Sigmoid colon (tissue), 6 donors: ENCODE measurements at regions not wholly inside any gene's neighbourhood (a gene's known extent, or its start where the extent isn't known, plus 50 kb on each side); places are given as distances from the start of the nearest gene placed in this dataset.

Source experiments
- DNase-seq: peaks from one replicate; pipeline ENCODE4 v3.0.0-alpha.2; 2019
- H3K27ac ChIP-seq, 4 donors: fragments of 200-600 bp; sonication (generic); one replicate each; pipeline ENCODE4 v1.5.1; 2016 to 2019; ENCODE audit warnings: mild to moderate bottlenecking in 1 of 4
- H3K27me3 ChIP-seq, 3 donors: fragments of 200-600 bp; sonication (generic); one replicate each; pipeline ENCODE4 v1.5.1; 2019; ENCODE audit warnings: mild to moderate bottlenecking in 1 of 3
- H3K36me3 ChIP-seq, 4 donors: fragments of 200-600 bp; sonication (generic); one replicate each; pipeline ENCODE4 v1.5.1; 2016 to 2019
- H3K4me1 ChIP-seq, 4 donors: fragments of 200-600 bp; sonication (generic); one replicate each; pipeline ENCODE4 v1.5.1; 2017 to 2019
- H3K4me3 ChIP-seq, 4 donors: fragments of 200-600 bp; sonication (generic); one replicate each; pipeline ENCODE4 v1.5.1; 2017 to 2019; ENCODE audit warnings: mild to moderate bottlenecking in 2 of 4, moderate library complexity in 1 of 4
- H3K9me3 ChIP-seq, 4 donors: fragments of 200-600 bp in 3 of 4; sonication (generic) in 3 of 4; one replicate each; pipeline versions ENCODE4 v1.5.1 to v1.6.1; 2013 to 2019
- CTCF ChIP-seq, 4 experiments: fragments of 450-650 bp in 3 of 4; fragments of 200-600 bp in 1 of 4; IDR thresholded peaks; one replicate each; pipeline ENCODE4 v1.5.1; 2016 to 2019; ENCODE audit warnings: antibody characterized with exemption in 4 of 4, mild to moderate bottlenecking in 3 of 4, moderate library complexity in 2 of 4
- EP300 ChIP-seq, 4 donors: sonication (generic); formaldehyde crosslinking; IDR thresholded peaks; one replicate each; pipeline ENCODE4 v1.6.1; 2017; ENCODE audit warnings: antibody characterized with exemption in 4 of 4
- POLR2A ChIP-seq, 2 donors: fragments of 450-650 bp; IDR thresholded peaks; one replicate each; pipeline ENCODE4 v1.6.1; 2016; ENCODE audit warnings: antibody characterized with exemption in 2 of 2, mild to moderate bottlenecking in 2 of 2, moderate library complexity in 2 of 2
- POLR2AphosphoS5 ChIP-seq, 4 donors: sonication (generic); formaldehyde crosslinking; IDR thresholded peaks; one replicate each; pipeline ENCODE4 v1.6.1; 2017; ENCODE audit warnings: antibody characterized with exemption in 4 of 4
- WGBS, 2 donors: extraction: QIAGEN DNeasy Blood & Tissue Kit; methylation state at CpG; one replicate each; pipeline ENCODE4 v1.1.7; 2013; 5-methylcytosine and 5-hydroxymethylcytosine counted together
- intact Hi-C: fragments of 100-400 bp; cut with DNase I; formaldehyde crosslinking; loops from one replicate; pipeline ENCODE4 v1.15.1; 2023
- donor health status: healthy with polysubstance abuse.
- donor health status: healthy.

DNA sequence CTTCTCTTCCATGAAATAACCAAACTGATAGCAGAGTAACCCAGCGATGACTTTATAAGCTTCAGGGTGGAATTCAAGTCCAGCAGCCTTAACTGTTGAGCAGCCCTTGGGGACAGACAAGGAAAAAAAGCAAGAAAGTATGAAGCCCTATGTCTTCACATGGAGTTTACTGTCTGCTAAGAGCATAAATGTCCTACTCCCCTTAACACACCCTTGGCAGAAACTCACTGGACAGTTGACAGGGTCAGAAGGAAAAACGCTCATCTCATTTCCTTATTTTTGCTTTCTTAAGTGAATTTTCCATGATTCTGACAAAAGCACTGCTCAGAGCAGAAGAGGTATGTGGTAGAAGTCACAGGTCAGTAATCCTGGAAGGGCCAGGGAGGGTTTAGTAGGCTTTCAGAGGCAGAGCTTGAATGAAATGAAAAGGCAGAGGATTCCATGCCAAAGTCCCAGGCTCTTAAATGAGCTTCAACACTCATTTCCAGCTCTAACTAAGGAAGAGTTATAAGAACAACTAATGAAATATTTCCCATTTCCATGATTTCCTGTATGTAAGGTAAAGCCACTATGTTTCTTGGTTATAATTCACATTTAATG, 683.3 kb upstream of the KLHL29 start:
- H3K27me3 ChIP-seq, result no peaks in the 10 kb centered on the region
- no peaks in the 10 kb centered on the region for H3K9me3 ChIP-seq
- 75 to 82% methylated on average over 2 of the region's 2 CpGs for WGBS, 2 donors
- no peak overlapping the region for H3K27ac ChIP-seq
- no peak for DNase-seq
- no peak overlapping the region for H3K4me3 ChIP-seq
- intact Hi-C loops, result no loop called here
- H3K36me3 ChIP-seq, result no peaks in the 10 kb centered on the region
- H3K4me1 ChIP-seq, result no peaks in the 10 kb centered on the region
- TF ChIP-seq POLR2A (IDR thresholded peaks at IDR 0.05) (no peak), CTCF (IDR thresholded peaks at IDR 0.05) (no peak), EP300 (IDR thresholded peaks at IDR 0.05) (no peak), POLR2AphosphoS5 (IDR thresholded peaks at IDR 0.05) (no peak)

- no peaks in the 10 kb centered on the region for H3K4me1 ChIP-seq
- no peak overlapping the region for H3K27ac ChIP-seq
- no peaks in the 10 kb centered on the region for H3K9me3 ChIP-seq
- no peaks in the 10 kb centered on the region for H3K27me3 ChIP-seq
- intact Hi-C loops, result no loop called here
- 16 to 69% methylated on average over 1 of the region's 1 CpG for WGBS, 2 donors
- H3K36me3 ChIP-seq, result no peaks in the 10 kb centered on the region
- DNase-seq, result no peak
- H3K4me3 ChIP-seq, result no peak overlapping the region
- no peak for TF ChIP-seq EP300 (IDR thresholded peaks at IDR 0.05)
- TF ChIP-seq CTCF (IDR thresholded peaks at IDR 0.05), result no peak
- TF ChIP-seq POLR2AphosphoS5 (IDR thresholded peaks at IDR 0.05), result no peak
- no peak for TF ChIP-seq POLR2A (IDR thresholded peaks at IDR 0.05)
Measured at GRCh38 chr2:22703286-22703920, 681.6 kb upstream of the KLHL29 start.

GRCh38 chr2:22719396-22719795, 665.6 kb upstream of the KLHL29 start:
- Histone ChIP-seq H3K27ac (no peak overlapping the region), H3K4me1 (no peaks in the 10 kb centered on the region), H3K27me3 (no peaks in the 10 kb centered on the region), H3K4me3 (no peak overlapping the region), H3K36me3 (no peaks in the 10 kb centered on the region), H3K9me3 (peaks cover 0 to 5% (median 0%) of the 10 kb centered on the region in 4 donors)
- TF ChIP-seq POLR2AphosphoS5 (IDR thresholded peaks at IDR 0.05) (no peak), CTCF (IDR thresholded peaks at IDR 0.05) (no peak), EP300 (IDR thresholded peaks at IDR 0.05) (no peak), POLR2A (IDR thresholded peaks at IDR 0.05) (no peak)
- no peak for DNase-seq
- intact Hi-C loops, result no loop called here

DNA sequence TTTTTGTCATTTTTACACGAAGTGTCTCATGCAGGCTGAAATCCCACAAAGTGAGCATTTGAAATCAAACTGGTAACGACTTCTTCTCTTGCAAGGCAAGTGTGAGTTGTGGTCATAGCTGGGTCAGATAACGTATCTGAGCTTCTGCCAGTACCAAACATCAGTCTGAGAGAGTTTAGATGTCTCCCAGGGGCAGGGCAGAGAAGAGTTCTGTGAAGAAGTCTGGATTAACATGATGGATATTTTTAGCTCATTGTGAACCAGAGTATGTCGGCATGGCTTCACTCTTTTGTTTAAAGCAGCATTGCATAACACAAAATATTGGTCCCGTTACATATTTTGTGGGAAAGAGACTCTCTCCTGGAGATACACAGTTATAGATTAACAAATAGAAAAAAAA, 655.5 kb upstream of the KLHL29 start:
- no peaks in the 10 kb centered on the region for H3K36me3 ChIP-seq
- no peak overlapping the region for H3K27ac ChIP-seq
- WGBS, 2 donors, result 66 to 73% methylated on average over 5 of the region's 5 CpGs
- TF ChIP-seq EP300 (IDR thresholded peaks at IDR 0.05), result no peak
- no peak for TF ChIP-seq CTCF (IDR thresholded peaks at IDR 0.05)
- no peak for TF ChIP-seq POLR2AphosphoS5 (IDR thresholded peaks at IDR 0.05)
- TF ChIP-seq POLR2A (IDR thresholded peaks at IDR 0.05), result no peak
- no peak for DNase-seq
- intact Hi-C loops, result no loop called here
- no peaks in the 10 kb centered on the region for H3K9me3 ChIP-seq
- no peaks in the 10 kb centered on the region for H3K27me3 ChIP-seq
- no peaks in the 10 kb centered on the region for H3K4me1 ChIP-seq
- H3K4me3 ChIP-seq, result no peak overlapping the region
